HL-60 (cell line): ENCODE measurements at regions not wholly inside any gene's neighbourhood (a gene's known extent, or its start where the extent isn't known, plus 50 kb on each side); places are given as distances from the start of the nearest gene placed in this dataset.

ENCODE experiments used
- DNase-seq, 2 experiments: peaks; one replicate each; pipeline ENCODE4 v3.0.0-alpha.2; 2010 to 2020; ENCODE audit warnings: low read depth in 1 of 2, low spot score in 1 of 2
- H3K27ac ChIP-seq: fragments of 250-450 bp; sonication (Bioruptor Pico); replicated peaks from 2 replicates; pipeline ENCODE4 v1.5.1; 2020; ENCODE audit warnings: mild to moderate bottlenecking, moderate library complexity
- H3K27me3 ChIP-seq: fragments of 250-450 bp; sonication (Bioruptor Pico); 2 replicates; pipeline ENCODE4 v1.5.1; 2021; ENCODE audit warnings: mild to moderate bottlenecking, moderate library complexity; ENCODE audit not compliant: insufficient read depth, poor library complexity, severe bottlenecking
- H3K4me3 ChIP-seq: replicated peaks from 2 replicates; pipeline ENCODE4 v1.5.1; 2011; ENCODE audit warnings: mild to moderate bottlenecking, control low read depth, low read length; ENCODE audit not compliant: insufficient read depth
- GABPA ChIP-seq: IDR thresholded peaks from 2 replicates; pipeline ENCODE4 v1.6.1; 2012; ENCODE audit warnings: low read depth
- POLR2AphosphoS5 ChIP-seq: IDR thresholded peaks from 2 replicates; pipeline ENCODE4 v1.6.1; 2012; ENCODE audit warnings: low read depth
- SPI1 ChIP-seq: IDR thresholded peaks from 2 replicates; pipeline ENCODE4 v1.6.1; 2012; ENCODE audit warnings: low read depth, mild to moderate bottlenecking, borderline replicate concordance
- TF ChIP-seq, protein P1 (sequence below): IDR thresholded peaks from one replicate; pipeline ENCODE4 v1.5.1; 2011; ENCODE audit warnings: low read length, control low read depth, inconsistent platforms; ENCODE audit not compliant: insufficient read depth
- TF ChIP-seq, protein P2 (sequence below): IDR thresholded peaks from 2 replicates; pipeline ENCODE4 v1.6.1; 2012; ENCODE audit warnings: low read depth; ENCODE audit not compliant: insufficient replicate concordance

DNA sequence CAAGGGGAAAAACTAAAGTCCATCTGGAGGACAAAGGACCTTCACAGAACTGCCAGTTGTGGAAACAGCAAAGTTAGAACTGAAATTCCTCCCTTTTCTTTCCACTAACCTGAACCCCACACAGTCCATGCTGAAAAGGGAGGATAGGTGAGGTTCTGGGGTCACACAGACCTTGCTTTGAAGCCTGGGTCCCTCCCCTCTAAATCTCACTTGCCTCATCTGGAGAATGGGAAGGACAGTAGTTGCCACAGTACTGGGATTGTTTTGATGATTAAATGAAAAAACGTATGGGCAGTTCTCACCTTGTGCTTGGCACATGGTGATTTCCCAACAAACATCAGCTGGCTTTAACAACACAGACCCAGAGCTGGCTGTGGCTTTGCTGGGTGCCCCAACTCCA is 166.4 kb upstream of the LRIG1 start:
- no peaks in the 10 kb centered on the region for H3K27me3 ChIP-seq
- no peak overlapping the region for H3K27ac ChIP-seq
- no peak for TF ChIP-seq POLR2AphosphoS5
- no peak for TF ChIP-seq SPI1
- no peak for TF ChIP-seq GABPA
- TF ChIP-seq, protein P1, sequence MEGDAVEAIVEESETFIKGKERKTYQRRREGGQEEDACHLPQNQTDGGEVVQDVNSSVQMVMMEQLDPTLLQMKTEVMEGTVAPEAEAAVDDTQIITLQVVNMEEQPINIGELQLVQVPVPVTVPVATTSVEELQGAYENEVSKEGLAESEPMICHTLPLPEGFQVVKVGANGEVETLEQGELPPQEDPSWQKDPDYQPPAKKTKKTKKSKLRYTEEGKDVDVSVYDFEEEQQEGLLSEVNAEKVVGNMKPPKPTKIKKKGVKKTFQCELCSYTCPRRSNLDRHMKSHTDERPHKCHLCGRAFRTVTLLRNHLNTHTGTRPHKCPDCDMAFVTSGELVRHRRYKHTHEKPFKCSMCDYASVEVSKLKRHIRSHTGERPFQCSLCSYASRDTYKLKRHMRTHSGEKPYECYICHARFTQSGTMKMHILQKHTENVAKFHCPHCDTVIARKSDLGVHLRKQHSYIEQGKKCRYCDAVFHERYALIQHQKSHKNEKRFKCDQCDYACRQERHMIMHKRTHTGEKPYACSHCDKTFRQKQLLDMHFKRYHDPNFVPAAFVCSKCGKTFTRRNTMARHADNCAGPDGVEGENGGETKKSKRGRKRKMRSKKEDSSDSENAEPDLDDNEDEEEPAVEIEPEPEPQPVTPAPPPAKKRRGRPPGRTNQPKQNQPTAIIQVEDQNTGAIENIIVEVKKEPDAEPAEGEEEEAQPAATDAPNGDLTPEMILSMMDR, result no peak
- TF ChIP-seq, protein P2, sequence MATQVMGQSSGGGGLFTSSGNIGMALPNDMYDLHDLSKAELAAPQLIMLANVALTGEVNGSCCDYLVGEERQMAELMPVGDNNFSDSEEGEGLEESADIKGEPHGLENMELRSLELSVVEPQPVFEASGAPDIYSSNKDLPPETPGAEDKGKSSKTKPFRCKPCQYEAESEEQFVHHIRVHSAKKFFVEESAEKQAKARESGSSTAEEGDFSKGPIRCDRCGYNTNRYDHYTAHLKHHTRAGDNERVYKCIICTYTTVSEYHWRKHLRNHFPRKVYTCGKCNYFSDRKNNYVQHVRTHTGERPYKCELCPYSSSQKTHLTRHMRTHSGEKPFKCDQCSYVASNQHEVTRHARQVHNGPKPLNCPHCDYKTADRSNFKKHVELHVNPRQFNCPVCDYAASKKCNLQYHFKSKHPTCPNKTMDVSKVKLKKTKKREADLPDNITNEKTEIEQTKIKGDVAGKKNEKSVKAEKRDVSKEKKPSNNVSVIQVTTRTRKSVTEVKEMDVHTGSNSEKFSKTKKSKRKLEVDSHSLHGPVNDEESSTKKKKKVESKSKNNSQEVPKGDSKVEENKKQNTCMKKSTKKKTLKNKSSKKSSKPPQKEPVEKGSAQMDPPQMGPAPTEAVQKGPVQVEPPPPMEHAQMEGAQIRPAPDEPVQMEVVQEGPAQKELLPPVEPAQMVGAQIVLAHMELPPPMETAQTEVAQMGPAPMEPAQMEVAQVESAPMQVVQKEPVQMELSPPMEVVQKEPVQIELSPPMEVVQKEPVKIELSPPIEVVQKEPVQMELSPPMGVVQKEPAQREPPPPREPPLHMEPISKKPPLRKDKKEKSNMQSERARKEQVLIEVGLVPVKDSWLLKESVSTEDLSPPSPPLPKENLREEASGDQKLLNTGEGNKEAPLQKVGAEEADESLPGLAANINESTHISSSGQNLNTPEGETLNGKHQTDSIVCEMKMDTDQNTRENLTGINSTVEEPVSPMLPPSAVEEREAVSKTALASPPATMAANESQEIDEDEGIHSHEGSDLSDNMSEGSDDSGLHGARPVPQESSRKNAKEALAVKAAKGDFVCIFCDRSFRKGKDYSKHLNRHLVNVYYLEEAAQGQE, result no peak
- no peak overlapping the region for H3K4me3 ChIP-seq
- no peak for DNase-seq

DNA sequence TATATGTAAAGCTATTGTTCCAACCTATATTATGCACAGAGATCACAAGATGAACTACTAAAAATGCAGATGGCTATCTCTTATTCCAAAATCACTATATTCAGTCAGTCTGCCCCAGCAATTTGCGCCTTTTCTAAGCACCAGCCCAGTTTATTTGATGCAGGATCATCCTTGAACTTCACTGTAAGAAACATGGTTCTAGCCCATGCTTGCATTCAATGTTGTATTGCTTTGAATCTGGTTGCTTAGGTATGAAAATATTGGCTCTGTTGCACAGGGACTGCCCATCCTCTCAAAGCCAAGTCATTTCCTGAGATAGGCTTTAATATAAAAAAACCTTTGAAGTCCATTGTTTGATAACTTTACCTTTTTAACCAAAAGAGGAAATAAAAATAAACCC is 170.5 kb upstream of the LRIG1 start:
- Histone ChIP-seq H3K27ac (no peak overlapping the region), H3K27me3 (no peaks in the 10 kb centered on the region), H3K4me3 (no peak overlapping the region)
- no peak for DNase-seq
- TF ChIP-seq, protein P2, result no peak
- no peak for TF ChIP-seq GABPA
- TF ChIP-seq SPI1, result no peak
- TF ChIP-seq, protein P1, result no peak
- TF ChIP-seq POLR2AphosphoS5, result no peak

DNA sequence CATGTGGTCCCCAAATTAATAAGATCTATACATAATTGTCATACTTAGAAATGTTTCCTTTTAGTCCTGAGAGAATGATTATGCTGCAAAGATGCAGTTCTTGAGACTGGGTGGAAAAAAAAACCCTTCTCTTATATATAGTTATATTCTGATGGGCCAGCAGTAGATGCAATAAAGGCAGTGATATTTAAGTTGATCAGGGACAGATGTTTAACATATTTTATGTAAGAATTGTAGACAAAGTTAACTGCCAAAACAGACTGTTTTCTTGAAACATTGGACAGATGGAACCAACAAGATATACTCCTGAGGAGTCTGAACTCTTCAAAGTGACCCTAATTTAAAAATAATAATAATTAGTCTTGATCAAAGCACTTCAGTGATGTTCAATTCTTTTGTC is 172.0 kb upstream of the LRIG1 start:
- Histone ChIP-seq H3K27me3 (no peaks in the 10 kb centered on the region), H3K4me3 (no peak overlapping the region), H3K27ac (no peak overlapping the region)
- TF ChIP-seq, protein P1, result no peak
- TF ChIP-seq POLR2AphosphoS5 (no peak), GABPA (no peak), SPI1 (no peak)
- TF ChIP-seq, protein P2, result no peak
- DNase-seq, result no peak
